Right lobe of liver (tissue), 4 donors: ENCODE measurements at regions not wholly inside any gene's neighbourhood (a gene's known extent, or its start where the extent isn't known, plus 50 kb on each side); places are given as distances from the start of the nearest gene placed in this dataset.

ENCODE experiments used
- POLR2A ChIP-seq: fragments of 450-650 bp; IDR thresholded peaks from one replicate; pipeline ENCODE4 v1.6.1; 2017; ENCODE audit warnings: antibody characterized with exemption, mild to moderate bottlenecking
- TF ChIP-seq, protein P1 (sequence below), 4 donors: fragments of 200-600 bp in 3 of 4; fragments of 450-650 bp in 1 of 4; IDR thresholded peaks; one replicate each; pipeline versions ENCODE4 v1.5.1 to v1.8.0; 2016 to 2022; ENCODE audit warnings: antibody characterized with exemption in 4 of 4, mild to moderate bottlenecking in 2 of 4
- donor health status: DM: no; HTN: no; CAD: no.
- donor health status: DM: no; HTN: no; CAD: no.
- donor health status: DM: no; HTN: yes; CAD: no.

DNA sequence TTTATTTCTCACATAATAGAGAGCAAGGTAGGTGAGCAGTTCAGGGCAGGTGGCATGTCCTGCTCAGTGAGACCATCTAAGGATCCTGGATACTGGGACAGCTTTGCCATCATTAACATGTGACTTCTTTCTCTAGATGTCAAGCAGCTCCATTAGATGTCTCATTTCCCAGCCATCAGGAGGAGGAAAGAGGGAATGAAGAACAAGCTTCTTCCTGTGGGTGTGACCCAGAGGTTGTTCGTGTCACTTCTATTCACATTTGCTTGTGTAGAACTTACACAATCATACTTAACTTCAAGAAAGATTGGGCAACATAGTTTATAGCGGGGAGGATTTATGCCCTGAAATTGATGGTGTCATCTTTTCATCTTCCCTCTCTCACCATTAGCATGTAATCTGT lies 169.2 kb upstream of the B3GALT2 start:
- TF ChIP-seq, protein P1, sequence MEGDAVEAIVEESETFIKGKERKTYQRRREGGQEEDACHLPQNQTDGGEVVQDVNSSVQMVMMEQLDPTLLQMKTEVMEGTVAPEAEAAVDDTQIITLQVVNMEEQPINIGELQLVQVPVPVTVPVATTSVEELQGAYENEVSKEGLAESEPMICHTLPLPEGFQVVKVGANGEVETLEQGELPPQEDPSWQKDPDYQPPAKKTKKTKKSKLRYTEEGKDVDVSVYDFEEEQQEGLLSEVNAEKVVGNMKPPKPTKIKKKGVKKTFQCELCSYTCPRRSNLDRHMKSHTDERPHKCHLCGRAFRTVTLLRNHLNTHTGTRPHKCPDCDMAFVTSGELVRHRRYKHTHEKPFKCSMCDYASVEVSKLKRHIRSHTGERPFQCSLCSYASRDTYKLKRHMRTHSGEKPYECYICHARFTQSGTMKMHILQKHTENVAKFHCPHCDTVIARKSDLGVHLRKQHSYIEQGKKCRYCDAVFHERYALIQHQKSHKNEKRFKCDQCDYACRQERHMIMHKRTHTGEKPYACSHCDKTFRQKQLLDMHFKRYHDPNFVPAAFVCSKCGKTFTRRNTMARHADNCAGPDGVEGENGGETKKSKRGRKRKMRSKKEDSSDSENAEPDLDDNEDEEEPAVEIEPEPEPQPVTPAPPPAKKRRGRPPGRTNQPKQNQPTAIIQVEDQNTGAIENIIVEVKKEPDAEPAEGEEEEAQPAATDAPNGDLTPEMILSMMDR (IDR thresholded peaks at IDR 0.05) = no peak
- no peak for TF ChIP-seq POLR2A
